ENCODE measurements at regions not wholly inside any gene's neighbourhood (a gene's known extent, or its start where the extent isn't known, plus 50 kb on each side); places are given as distances from the start of the nearest gene placed in this dataset.
"Not testable (repeated sequence)": the region's sequence is repeated elsewhere in the genome, so short reads cannot be mapped to it uniquely, and the experiment has no call there.

- DNase-seq (ENCODE audit: low read depth, low spot score): no peak
Observed at GRCh38 chr14:45716572-45716971, 463.6 kb upstream of the MIS18BP1 start.

- no peak for DNase-seq (ENCODE audit: low read depth, low spot score)
Observed at GRCh38 chr14:45715946-45716345, 462.9 kb upstream of the MIS18BP1 start.

DNA sequence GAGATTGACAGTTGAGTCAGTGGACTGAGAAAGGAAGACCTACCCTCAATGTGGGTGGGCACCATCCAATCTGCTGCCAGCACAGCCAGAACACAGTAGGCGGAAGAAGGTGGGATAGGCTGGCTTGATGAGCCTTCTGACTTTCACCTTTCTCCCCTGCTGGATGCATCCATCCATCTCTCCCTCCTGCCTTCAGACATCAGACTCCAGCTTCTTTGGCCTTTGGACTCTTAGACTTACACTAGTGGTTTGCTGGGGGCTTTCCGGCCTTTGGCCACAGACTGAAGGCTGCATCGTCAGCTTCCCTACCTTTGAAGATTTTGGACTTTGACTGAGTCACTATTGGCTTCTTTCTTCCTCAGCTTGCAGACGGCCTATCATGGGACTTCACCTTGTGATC is 456.5 kb upstream of the MIS18BP1 start:
- DNase-seq (ENCODE audit: low read depth, low spot score): no peak

DNA sequence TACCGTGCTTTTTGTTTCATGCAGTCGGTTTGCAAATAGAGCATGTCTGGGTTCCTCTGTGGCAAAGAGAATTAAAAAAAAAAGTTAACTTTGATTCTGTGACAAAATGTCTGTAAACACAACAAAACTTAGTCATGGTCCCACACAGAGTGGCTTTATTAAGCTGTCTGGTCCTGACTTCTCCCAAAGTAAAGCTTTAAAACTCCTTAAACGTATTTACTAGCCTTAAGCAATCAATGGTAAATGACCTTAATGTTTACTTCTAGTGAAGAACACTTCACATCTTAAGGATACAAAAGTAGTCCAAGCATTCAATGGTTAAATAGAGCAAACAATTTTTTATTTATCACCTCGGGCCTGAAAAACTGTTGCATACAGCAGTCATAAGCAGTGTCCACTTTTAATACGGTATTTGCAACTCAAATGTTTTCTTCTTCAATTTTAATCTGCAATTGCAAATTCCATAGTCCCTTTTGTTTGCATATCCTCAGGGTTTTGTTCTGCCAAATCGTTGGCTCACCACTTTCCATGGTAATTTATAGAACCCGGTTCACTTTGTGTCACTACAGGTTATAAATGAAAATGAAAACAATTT is 453.0 kb upstream of the MIS18BP1 start:
- no peak for DNase-seq (ENCODE audit: low read depth, low spot score)

GRCh38 chr14:45699471-45699870 is 446.5 kb upstream of the MIS18BP1 start:
- DNase-seq (ENCODE audit: low read depth, low spot score): no peak

DNA sequence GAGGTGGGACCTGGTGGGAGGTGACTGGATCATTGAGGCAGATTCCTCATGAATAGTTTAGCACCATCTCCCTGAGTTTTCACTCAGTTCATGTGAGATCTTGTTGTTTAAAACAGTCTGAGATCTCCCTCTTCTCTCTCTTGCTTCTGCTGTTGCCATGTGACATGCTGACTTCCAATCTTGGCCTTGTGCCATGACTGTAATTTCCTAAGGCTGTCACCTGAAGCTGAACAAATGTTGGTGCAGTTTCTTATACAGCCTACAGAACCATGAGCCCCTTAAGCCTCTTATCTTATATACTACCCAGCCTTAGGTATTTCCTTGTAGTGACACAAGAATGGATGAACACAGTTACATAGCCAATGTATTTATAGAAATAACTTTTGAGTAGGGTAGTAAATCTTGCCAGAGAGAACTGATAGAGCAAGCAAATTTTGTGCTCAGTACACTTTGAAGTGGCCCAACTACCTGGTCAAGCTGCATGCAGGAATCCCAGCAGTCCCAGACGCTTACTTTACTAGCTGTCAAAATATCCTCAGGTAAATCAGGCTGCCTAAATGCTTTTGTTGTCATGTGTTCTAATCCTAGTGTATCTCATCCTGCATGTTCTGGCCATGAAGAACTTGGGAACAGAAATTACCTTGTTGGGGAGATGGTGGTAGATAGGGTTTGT is 445.6 kb upstream of the MIS18BP1 start:
- DNase-seq (ENCODE audit: low read depth, low spot score): no peak

DNA sequence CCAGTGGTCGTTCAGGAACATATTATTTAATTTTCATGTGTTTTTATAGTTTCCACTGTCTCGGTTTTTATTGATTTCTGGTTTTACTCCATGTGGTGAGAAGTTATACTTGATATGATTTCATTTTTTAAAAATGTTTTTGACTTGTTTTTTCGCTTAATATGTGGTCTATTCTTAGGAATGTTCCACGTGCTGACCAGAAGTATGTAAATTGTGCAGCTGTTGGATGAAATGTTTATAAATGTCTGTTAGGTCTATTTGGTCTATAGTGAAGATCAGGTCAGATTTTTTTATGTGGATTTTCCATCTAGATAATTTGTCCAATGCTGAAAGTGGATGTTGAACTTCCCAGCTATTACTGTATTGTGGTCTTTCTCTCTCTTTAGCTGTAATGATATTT is 433.8 kb upstream of the MIS18BP1 start:
- no peak for DNase-seq (ENCODE audit: low read depth, low spot score)

DNA sequence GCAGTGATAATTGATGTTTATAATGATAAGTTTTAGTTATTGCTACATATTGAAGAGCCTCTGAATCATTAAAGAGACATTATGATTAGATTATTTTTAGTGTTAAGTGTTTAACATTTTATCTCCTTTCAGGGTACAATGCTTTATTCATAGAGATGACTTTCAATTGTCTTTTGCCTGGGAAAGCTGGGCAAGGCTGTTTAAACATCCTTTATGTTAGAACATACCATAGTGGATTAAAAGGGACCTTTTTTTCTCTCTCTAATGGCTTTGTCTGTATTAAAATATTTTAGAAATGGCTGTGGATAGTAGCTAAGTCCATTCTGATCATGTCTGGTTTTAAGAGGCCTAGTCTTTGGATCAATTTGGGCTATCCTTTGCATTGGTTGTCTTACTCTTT is 427.5 kb upstream of the MIS18BP1 start:
- DNase-seq (ENCODE audit: low read depth, low spot score): no peak

DNA sequence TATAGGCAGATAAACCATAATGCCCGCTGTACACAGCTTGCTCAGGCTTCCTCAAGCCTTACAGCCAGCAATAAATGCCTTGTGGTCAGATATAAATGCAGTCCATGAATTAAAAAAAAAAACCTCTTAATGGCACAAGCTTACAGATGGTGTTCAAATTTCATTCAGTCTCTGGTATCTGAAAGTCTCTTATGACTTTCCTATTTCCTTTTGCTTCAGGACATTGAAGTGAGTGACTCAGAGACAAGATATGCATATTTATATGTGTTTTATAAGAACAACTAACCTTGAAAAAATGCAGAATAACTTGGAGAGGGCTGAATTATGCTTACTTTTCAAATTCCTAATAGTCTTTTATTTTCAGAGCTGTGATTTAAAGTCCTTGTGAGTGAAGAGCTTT is 426.9 kb upstream of the MIS18BP1 start:
- no peak for DNase-seq (ENCODE audit: low read depth, low spot score)

DNA sequence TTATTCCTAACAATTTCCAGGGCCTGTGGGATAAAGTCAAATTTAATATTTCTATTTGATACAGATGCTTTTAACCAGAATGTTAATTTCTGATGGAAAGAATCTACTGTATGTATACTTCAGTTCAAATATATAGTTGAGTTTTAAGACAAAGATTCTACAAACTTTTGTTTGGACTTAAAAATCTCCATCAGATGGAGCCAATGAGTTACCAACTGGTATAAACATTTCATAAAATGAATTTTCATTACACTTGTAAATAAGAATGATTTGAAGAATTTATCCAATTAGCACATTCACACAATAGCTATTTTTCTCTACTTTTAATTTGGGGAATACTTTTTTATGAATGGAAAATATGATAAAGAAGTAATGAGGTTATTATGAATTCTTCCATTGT is 425.2 kb upstream of the MIS18BP1 start:
- no peak for DNase-seq (ENCODE audit: low read depth, low spot score)

- no peak for DNase-seq (ENCODE audit: low read depth, low spot score)
Observed at GRCh38 chr14:45673420-45673819, 420.4 kb upstream of the MIS18BP1 start.

- DNase-seq (ENCODE audit: low read depth, low spot score): peak; percentile 20
Observed at GRCh38 chr14:45664668-45665356, 411.8 kb upstream of the MIS18BP1 start.

DNA sequence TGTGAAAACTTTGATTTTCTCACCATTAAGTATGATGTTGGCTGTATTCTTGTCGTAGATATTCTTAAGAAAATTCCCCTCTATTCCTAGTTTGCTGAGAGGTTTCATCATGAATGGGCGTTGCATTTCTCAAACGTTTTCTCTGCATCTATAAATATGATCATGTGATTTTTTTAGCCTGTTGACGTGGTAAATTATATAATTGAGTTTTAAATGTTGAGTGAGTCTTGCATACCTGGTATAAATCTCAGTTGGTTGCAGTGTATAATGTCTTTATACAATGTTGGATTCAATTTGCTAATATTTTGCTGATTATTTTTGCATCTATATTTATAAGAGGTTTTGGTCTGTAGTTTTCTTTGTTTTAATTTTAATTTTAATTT is 405.9 kb upstream of the MIS18BP1 start:
- no peak for DNase-seq (ENCODE audit: low read depth, low spot score)

DNA sequence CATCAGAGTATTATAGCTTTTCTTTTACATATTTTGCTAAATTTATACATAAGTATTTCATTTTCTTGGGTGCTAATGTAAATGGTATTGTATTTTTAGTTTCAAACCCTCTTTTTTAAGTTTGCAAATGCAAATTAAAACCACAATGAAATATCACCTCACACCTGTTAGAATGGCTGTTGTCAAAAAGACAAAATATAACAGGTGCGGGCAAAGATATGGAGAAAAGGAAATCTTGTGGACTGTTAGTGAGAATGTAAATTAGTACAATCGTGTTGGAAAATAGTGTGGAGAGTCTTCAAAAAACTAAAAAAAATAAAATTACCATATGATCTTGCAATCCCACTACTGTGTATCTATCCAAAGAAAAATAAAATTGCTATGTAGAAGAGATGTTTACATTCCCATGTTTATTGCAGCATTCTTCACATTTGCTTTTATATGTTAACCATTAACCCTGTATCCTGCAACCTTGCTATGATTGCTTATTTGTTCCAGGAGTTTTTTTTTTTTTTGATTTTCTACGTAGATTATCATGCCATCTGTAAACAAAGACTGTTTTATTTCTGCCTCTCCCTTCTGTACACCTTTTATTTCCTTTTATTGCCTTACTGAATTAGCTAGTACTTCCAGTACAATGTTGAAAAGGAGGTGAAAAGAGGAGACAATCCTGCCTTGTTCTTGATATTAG is 405.4 kb upstream of the MIS18BP1 start:
- no peak for DNase-seq (ENCODE audit: low read depth, low spot score)

GRCh38 chr14:45651890-45652289 is 398.9 kb upstream of the MIS18BP1 start:
- DNase-seq (ENCODE audit: low read depth, low spot score): no peak

DNA sequence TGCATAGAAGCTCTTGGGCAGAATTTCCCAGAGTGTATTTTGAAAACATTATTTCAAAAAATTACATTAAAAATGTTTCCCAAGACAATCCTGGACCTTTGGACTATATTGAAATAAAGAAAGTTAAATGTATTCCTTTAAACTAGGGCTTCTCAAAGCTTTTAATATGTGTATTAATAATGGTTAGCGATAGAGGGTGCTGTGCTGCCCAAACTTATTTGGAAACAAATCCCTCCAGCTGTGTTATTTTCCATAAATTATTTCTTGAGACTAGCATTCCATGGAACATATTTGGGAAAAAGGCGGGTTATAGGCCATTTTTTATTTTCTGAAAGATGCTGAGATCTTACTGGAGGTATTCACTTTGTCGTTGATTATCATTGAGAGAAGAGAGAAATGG is 397.8 kb upstream of the MIS18BP1 start:
- DNase-seq (ENCODE audit: low read depth, low spot score): no peak

DNA sequence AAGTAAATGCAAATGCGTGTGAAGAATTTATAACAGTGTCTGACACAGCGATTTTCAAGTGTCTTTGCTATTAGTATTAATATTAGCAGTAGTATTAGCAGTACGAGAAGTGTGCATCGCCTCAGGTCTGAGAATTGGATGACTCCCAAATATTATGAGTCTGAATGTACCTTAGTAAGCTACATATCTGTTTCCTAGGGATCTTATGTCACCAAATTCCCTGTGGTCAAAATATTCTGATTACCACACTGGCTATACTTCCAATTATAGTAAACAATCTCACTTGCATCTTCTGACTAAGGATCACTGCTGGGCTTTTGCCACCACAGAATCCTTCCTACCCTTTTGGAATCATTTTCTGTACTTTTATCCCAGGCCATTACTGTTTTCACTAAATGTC is 396.0 kb upstream of the MIS18BP1 start:
- no peak for DNase-seq (ENCODE audit: low read depth, low spot score)

- no peak for DNase-seq (ENCODE audit: low read depth, low spot score)
Observed at GRCh38 chr14:45641541-45641940, 388.5 kb upstream of the MIS18BP1 start.

GRCh38 chr14:45634651-45635441 is 381.8 kb upstream of the MIS18BP1 start:
- DNase-seq (ENCODE audit: low read depth, low spot score): not testable (repeated sequence)

DNA sequence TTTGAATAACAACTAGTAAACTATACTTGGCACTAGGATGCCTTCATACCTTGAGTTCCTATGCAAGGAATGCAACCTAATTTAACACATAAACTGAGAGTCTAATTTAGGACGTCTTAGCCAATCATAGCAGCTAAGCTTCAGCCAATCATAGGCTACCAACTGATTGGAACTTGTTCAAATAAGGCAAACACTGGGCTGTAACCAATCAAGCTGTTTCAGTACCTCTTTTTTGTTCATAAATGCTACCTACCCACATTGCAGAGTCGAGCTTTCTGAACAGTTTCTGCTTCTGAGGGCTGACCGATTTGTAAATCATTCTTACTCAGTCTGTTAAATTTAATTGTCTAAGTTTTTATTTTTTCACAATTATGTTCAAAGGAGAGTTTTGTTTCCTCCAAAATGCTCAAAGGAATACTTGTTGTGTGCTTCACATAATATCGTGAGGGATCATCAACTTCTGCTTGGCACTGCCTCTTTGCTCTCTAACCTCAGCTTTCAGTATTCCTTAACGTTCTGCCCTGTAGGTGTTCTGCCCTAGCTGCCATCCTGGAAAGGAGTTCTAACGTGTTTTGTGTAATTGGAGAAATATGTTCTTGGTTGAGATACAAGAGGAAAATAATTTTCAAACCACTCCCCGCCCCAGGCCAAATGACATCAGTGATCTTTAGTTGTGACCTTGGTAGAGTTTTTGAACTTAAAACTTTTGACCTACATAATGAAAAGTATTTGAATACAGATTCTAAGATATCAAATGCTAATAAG is 380.4 kb upstream of the MIS18BP1 start:
- DNase-seq (ENCODE audit: low read depth, low spot score): no peak

DNA sequence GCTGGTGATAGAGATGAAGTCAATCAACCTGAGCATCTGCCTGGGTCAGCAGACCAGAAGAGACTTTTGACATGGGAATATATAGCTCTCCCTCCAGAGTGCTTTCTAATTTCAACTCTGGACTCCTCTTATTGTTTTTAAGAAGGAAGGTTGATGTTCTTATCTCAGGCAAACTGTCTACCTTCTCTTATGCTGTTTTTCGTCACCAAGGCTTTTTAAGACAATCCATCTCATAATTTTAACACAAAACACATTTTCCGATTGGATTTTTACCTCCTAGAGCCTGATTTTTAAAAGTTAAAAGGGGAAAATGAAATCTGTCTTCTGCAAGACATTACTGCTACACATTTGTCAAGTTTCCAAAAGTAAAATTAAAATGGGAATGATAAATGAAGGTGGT is 368.7 kb upstream of the MIS18BP1 start:
- DNase-seq (ENCODE audit: low read depth, low spot score): no peak
